ENCODE measurements at regions not wholly inside any gene's neighbourhood (a gene's known extent, or its start where the extent isn't known, plus 50 kb on each side); places are given as distances from the start of the nearest gene placed in this dataset.

DNA sequence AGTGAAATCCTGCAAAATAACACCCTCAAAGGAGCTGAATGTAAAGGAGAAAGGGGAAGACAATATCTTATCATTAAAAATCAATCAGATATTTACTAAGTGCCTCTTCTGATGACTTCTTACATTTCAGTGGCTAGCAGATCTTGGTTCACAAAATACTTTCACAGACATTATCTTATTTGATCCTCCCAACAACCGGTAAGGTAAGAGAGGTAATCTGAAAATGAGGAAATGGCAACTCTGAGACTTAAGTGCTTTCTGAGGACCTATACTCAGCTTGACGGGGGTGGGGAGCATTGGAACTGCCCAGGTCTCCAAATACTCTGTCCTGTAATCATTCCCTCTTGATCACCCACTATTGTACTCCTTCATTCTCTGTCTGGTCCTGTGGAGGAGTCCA, 144.6 kb upstream of the MKLN1 start:
- no peak for DNase-seq (ENCODE audit: low read depth in 2 of 3, low spot score in 2 of 3)

DNA sequence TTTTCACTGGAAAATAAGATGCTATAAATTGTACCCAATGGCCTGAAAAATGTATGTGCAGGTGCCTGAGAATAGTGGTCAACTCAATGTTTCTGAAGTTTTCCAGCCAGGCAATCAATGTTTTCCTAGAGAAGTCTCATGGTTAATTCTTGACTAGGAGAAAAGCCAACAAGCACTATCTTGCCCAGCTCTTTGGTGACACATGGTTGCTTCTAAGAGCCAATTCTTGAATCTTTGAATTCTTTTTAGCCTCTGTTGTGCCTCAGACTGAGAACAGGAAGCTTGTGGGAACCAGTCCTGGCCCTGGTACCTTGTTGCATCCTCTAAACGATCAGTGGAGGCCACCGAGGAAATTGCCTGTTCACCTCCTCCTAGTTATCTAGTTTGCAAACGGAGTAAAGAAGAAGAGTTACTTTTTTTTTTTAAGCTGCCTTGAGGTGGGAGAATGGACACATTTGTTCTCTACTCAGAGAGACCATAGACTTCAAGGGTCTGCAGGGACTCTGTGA, 144.0 kb upstream of the MKLN1 start:
- peak in 1 of 3 donors; percentile 29 for DNase-seq (ENCODE audit: low read depth in 2 of 3, low spot score in 2 of 3)

DNA sequence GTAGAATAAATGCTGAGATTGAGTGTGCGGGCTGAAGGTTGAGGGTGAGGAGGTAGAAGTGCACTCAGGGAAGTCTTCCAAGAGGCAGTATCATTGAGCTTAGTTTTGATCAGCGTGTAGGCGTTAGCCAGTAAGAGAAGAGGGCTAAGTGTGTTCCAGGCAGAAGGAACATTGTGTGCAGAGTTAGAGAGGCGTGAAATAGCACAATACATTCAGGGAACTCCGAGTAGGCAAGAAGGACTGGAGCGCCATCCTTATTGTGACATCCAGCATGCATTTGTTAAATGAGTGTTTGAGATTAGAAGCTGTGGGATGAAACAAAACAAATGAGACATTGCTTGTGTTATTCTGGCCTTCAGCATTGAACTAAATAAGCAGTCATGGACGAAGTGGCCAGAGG, 140.9 kb upstream of the MKLN1 start:
- no peak for DNase-seq (ENCODE audit: low read depth in 2 of 3, low spot score in 2 of 3)

DNA sequence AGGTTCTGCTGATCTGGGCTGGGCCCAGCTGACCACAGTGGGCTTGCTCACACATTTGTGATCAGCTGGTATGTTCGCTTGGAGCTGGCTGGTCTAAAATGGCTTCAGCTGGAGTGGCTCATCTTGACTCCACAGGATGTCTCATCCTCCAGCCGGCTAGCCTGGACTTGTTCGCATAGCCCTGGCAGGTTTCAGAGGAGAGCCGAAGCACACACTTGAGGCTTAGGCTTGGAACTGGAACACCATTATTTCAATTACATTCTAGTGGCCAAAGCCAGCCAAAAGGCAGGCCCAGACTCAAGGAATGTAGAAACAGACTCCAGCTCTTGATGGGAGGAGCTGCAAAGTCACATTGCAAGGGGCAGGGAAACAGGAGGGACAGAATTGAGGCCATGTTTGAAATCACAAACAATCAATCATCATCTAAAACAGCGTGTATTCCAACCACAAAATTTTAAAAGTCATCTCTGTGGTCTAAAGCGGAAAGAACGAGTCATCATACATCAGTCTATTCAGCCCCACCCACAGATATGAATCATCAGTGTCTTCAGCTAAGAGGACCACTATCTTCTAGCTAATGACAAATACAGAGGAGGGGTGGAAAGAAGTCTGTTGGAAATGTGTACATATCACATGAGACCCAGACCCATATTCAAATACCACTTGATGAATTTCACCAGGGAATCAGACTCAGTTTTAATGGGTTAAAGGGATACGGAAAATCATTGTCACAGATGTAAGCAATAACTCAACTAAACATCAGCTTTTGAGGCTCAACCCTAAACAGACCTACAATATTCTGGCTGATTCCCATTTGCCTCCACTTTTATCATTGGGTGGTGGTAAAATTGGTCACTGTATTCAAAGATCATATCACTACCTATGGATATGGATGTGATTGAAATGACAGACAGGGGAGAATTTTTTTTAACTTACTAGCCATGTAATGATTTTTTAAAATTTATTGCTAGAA, 139.0 kb upstream of the MKLN1 start:
- DNase-seq (ENCODE audit: low read depth in 2 of 3, low spot score in 2 of 3) = peak; percentile 39 to 88 (median 81)

DNA sequence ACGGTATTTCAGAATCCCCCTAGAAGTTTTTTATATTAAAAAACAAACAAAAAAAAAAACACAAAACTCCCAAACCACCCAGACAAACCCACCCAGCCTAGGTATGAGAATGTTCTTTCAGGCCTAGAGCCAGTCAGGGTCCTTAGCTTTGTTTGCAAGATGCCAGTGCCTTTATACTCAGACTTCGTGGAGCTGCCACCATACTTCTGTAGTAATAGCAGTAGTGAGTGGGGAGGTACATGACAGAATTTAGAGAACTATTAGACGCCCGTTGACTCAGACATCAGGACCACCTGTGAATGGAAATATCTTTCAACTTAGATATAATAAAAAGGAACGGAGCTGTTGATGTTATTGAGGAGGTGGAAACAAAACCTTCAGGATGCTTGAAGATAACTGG, 138.2 kb upstream of the MKLN1 start:
- no peak for DNase-seq (ENCODE audit: low read depth in 2 of 3, low spot score in 2 of 3)

DNA sequence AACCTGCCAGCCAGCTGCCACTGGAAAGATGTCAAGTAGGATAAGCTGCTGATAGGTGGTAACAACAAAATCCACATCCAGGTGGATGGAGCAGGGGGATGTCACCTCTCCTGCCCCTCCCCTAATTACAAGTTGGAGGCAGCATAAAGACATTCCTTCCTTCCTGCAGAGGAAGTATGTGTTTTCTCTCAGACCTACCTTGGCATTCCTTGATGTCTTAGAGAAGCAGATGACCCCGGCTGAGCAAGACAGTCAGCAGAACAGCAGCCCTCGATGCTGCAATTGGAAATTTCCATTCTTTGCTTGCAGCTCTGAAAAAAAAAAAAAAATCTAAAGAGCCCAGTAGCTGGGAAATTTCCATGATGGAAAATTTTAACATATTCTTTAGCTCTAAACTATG, 137.5 kb upstream of the MKLN1 start:
- DNase-seq (ENCODE audit: low read depth in 2 of 3, low spot score in 2 of 3) = no peak

DNA sequence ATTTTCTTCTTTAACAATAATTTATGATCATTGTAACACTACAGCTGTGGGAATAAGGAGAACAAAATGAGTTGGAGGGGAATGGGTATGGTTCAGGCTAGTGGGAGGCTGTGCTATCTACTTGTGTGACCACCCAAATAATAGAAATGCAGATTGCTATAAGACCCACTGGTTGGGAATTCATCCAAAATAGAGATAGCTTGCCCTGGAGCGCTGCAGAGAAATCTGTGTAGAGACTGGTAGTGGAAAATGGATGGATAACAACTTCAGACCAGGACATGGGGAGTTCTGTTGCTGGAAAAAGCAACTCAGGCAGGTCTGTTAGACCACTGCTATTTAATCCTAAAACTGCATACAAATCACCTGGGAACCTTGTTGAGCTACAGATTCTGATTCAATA, 137.1 kb upstream of the MKLN1 start:
- no peak for DNase-seq (ENCODE audit: low read depth in 2 of 3, low spot score in 2 of 3)

DNA sequence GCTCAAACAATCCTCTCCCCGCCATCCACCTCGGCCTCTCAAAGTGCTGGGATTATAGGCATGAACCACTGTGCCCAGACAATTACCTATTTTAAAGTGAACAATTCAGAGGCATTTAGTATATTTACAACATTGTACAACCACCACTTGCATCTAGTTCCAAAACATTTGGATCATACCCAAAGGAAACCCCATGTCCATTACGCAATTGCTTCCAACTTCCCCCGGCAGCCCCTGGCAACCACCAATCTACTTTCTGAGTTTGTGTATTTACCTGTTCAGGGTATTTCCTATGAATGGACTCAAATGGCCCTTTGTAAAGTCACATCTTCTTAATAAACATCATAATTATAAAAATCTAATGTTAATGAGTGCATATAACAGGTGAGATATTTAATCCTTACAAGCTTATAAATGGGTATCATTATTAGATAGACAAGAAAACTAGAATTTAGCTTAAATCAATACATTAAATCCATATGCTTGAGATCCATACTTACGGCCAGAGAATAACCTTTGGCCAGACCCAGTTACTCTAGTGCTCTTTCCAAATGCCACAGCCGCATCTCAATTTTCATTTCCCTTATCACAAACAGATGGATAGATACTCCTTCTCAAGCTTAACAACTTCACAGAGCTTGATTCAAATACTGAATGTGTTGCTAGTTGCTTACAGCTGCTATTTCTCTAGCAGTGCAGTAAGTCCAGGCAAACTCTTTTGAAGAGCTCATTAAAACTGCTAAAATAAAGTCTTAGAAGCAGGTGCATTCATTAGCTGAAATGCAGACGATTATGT, 133.4 kb upstream of the MKLN1 start:
- DNase-seq (ENCODE audit: low read depth in 2 of 3, low spot score in 2 of 3) = peak in 2 of 3 donors; percentile 32 to 57

DNA sequence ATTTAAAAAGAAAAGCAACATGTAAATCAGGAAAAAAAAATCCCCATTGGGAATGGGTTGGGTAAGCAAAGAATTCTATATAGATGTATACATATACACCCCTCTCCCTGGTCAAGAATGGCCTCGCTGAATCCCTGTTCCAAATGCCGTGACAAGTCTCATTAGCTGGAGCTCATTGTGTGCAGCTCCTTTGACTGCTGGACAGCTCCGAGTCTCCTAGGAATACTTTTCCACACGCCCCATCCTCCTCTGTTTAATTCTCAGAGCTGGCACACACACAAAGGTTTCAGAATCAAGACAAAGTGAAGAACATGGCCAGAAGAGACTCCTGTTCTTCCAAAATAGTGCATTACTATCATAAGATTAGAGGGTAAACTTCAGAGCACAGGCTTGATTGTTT, 130.9 kb upstream of the MKLN1 start:
- no peak for DNase-seq (ENCODE audit: low read depth in 2 of 3, low spot score in 2 of 3)

DNA sequence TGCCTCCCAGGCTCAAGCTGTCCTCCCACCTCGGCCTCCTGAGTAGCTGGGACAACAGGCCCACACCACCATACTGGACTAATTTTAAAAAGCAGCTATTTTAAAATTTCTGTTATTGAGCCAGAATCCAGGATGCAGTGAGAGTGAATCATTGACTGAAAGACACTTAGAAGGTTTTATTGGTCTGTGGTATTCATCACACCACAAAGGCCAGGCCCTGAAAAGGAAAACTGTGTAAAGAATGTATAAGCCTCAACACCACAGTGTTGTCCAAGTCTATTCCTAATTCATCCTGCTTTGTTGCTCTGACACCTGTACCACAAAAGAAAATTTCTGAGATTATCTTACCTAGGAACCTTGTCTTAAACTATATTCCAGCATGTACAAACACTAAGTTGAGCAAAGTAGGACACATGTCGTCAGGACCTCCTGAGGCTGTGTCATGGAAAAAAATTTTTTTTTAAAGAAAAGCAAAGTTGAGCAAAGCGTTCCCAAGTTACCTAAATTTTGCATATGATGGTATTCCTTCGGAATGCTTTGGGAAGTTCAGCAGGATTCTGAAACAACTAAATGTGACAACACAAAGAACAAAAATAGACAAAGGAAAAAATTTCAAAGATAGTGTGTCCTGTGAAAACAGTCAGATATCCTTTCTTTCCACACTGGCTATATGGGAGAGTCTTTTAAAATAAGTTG, 129.6 kb upstream of the MKLN1 start:
- no peak for DNase-seq (ENCODE audit: low read depth in 2 of 3, low spot score in 2 of 3)

DNA sequence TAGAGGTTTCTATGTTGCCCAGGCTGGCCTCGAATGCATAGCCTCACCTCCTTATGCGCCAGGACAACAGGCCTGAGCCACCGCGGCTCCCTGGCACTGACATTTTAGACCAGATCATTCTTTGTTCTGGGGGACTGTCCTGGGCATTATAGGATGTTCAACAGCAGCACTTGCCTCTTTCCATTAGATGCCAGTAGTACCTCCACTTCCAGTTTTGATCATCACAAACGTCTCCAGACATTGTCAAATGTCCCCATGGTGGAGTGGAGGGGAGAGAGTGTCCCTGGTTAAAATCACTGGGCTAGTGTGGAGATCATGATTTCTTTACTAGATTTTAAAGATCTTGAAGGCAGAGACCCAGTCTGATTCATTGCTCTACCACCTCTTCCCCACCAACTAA, 125.2 kb upstream of the MKLN1 start:
- DNase-seq (ENCODE audit: low read depth in 2 of 3, low spot score in 2 of 3) = no peak

DNA sequence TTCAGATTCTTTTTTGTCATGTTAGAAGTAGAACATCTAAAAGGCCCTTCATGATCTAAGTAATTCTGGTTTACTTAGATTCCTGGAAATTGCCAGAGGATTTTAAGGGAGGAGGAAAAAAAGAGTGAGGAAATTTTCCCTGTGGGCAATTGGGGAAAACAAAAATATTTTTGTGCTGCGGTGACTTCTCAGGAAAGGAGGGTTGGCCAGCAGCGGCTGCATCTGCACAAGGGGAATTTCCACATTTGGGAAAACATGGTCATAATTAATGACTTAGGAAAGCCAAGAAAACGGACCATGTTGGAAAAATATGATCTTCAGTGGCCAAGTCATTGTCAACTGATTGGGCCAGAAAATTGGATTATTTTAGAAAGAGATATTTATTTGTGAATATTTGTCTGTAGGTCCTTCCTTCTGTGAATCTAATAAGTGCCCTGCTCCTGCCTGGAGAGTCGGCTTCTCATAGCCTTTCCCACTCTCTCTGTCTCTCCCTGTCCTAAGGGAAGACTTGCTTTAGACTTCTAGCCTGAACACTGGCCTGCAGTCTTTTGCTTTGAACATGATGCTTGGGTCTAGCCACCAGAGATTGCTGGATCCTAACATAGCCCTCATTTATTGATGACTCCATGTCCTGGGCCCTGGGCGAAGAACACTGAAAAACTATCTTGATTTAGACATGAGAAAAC, 124.2 kb upstream of the MKLN1 start:
- DNase-seq (ENCODE audit: low read depth in 2 of 3, low spot score in 2 of 3) = no peak

DNA sequence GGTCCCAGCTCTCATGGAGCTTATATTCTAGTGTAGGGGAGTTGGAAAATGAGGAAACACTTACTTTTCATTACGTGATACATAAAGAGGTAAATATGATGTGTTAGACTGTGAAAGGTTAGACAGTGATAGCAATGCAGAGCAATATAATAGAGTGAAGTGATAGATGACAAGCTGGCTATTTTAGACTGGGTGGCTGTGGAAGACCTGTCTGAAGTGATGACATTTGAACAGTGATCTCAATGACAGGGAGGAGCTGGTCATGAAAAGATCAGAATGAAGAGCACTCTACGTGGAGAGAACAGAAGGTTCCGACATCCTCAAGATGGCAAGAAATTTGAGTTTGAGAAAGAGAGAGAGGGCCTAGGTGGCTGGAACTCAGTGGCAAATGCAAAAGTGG, 118.9 kb upstream of the MKLN1 start:
- no peak for DNase-seq (ENCODE audit: low read depth in 2 of 3, low spot score in 2 of 3)

DNA sequence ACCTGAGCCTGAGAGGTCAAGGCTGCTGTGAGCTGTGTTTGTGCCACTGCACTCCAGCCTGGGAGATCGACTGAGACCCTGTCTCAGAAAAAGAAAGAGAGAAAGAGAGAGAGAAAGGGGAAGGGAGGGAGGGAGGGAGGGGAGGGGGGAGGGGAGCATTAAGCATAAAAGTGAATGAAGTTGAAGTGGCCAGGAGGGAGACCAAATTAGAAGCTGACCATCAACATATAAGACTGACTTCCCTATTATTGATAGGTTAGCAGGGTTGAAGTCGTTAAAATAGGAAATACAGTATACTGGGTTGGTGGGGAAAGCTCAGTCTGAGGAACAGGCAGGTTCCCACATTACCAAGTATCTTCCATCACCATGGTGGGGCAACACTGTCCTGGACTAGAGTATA, 117.1 kb upstream of the MKLN1 start:
- no peak for DNase-seq (ENCODE audit: low read depth in 2 of 3, low spot score in 2 of 3)

DNA sequence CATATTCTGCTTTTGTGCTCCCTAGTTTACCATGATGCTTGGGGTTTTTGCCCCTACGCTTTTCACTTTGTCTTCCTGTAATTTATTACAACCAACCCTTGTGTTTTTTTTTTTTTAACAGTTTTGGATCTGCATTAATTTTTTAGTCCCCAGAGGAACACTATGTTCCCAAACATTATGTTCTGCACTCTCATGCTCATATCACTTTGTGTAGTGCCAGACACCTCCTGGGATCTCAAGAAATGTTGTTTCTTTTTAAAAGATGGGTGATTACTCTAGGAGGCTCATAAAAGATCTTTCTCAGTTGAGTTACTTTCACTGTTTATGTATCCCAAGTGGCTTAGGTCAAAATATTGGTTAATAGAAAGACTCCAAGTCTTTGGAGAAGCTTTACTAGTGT, 116.2 kb upstream of the MKLN1 start:
- DNase-seq (ENCODE audit: low read depth in 2 of 3, low spot score in 2 of 3) = no peak

DNA sequence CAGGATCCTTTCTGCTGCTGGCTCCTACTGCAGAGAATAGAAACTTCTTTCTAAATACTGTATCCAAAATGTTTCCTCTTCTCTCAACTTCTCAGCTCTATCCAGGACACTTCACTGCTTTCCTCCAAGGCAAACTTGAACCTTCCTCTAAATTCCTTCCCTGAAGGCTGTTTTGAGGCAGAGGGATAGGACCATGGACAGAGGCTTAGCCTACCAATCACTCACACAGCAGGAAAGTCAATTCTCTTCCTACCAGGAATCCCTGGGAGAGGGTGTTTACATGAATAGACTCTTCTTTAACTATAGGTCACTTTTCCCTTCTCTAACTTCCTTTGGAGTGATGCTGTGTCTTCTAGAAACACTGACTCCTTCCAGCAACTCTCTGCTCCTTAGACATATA, 115.6 kb upstream of the MKLN1 start:
- no peak for DNase-seq (ENCODE audit: low read depth in 2 of 3, low spot score in 2 of 3)

DNA sequence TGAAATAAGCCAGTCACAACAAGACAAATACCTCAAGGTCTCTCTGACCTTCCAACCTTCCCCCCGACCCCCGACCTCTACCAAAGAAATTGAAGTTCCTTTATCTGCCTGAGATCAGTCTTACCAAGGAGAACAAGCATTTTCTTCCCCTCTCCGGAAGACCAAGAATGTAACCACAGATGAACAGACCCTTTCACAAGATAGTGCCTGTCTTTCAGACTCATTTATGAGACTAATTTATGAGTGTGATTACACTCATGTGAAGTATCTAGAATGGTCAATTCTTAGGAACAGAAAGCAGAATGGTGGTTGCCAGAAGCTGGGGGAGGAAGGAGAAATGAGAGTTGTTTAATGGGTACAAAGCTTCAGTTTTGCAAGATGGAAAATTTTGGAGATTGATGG, 108.9 kb upstream of the MKLN1 start:
- DNase-seq (ENCODE audit: low read depth in 2 of 3, low spot score in 2 of 3) = peak in 1 of 3 donors; percentile 26

DNA sequence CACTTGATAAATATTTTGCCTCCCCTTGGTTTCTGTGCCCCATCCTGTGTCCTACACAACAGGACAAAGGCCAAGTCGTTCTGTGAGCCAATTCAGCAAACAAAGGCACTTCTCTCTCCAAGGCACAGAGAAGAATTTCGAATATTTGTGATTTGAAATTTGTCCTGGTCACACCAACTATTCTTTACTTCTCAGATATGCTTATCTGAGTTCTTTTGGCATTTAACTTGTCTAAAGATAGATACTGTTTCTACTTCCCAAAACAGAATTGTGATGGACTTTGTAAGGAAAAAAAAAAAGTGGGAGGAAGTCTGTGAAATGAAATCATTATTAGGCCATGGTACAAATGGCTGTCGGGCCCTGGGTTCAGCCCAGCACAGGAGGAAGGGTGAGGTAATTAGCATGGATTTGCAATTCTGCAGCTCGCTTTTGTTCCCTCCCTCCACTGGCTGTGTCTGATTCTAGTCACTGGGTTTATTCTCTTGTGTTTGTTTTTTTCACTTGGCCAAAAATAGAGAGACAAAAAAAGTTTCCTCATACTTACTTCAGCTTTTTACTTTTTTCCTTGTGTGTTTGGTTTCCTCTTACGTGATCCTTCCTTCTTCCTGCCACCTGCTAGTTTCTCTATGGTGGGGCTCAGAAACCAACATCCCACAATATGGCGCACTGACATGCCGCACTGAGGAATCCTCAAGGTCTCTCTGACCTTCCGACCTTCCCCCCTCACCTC, 108.2 kb upstream of the MKLN1 start:
- DNase-seq (ENCODE audit: low read depth in 2 of 3, low spot score in 2 of 3) = peak in 2 of 3 donors; percentile 14 to 44

DNA sequence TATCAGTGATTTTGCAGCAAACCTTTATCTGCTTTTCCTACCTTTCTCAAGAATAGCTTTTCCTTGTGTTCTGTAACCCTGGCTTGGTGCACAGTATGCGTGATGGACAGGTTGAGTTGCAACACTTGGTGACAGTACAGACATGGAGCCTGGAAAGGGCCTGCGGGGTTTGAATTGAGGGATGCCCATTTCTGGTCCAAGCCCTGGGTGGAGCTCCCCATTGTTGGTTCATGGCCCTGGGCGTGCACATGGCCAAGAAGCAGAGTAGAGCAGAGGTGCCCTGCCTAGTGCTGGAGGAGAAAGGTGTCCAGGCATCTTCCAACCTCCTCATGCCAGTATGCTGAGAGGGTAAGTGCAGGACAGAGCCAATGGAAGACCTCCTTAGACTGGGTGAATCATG, 106.6 kb upstream of the MKLN1 start:
- DNase-seq (ENCODE audit: low read depth in 2 of 3, low spot score in 2 of 3) = no peak

DNA sequence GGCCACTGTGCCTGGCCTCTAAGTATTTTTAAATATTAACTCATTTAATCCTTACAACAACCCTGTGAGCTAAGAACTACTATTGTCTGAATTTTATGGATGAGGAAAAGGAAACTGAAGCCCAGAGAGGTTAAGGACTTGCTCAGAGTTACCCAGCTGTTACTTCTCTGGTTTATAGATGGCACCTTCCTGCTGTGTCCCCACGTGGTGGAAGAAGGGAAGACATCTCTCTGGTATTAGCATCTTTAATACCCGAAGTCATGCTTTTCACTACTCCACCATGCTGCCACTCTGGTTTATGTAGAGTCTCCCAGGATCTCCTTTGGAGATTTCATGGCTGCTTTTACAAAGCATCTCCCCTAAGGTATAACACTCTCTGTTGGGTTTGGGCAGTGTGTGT, 105.5 kb upstream of the MKLN1 start:
- no peak for DNase-seq (ENCODE audit: low read depth in 2 of 3, low spot score in 2 of 3)
